Small intestine (tissue), 7 donors: ENCODE measurements at regions not wholly inside any gene's neighbourhood (a gene's known extent, or its start where the extent isn't known, plus 50 kb on each side); places are given as distances from the start of the nearest gene placed in this dataset.

ENCODE experiments used
- DNase-seq, 2 donors: peaks; one replicate each; pipeline versions ENCODE4 v3.0.0 to v3.0.0-alpha.2; 2013
- FAIRE-seq: peaks from 2 replicates; lab custom pipeline; 2012; peaks lifted over from hg19 to GRCh38; lab: Jason Lieb, UNC
- H3K27ac ChIP-seq, 3 donors: one replicate each; pipeline ENCODE4 v1.5.1; 2013; ENCODE audit warnings: low read length in 2 of 3, mild to moderate bottlenecking in 2 of 3, control low read depth in 1 of 3, inconsistent platforms in 1 of 3, low read depth in 1 of 3, moderate library complexity in 1 of 3
- H3K27me3 ChIP-seq, 3 donors: one replicate each; pipeline ENCODE4 v1.6.1; 2013; ENCODE audit warnings: low read length in 3 of 3, inconsistent platforms in 1 of 3; ENCODE audit not compliant: control insufficient read depth in 3 of 3, insufficient read depth in 3 of 3
- H3K36me3 ChIP-seq, 3 donors: one replicate each; pipeline ENCODE4 v1.6.1; 2013; ENCODE audit warnings: low read length in 3 of 3, inconsistent platforms in 1 of 3, low read depth in 1 of 3, mild to moderate bottlenecking in 1 of 3, moderate library complexity in 1 of 3; ENCODE audit not compliant: control insufficient read depth in 3 of 3, insufficient read depth in 2 of 3
- H3K4me1 ChIP-seq, 3 donors: one replicate each; pipeline ENCODE4 v1.6.1; 2013; ENCODE audit warnings: low read length in 2 of 3, inconsistent platforms in 1 of 3, low read depth in 1 of 3, mild to moderate bottlenecking in 1 of 3, moderate library complexity in 1 of 3; ENCODE audit not compliant: control insufficient read depth in 3 of 3, insufficient read depth in 2 of 3
- H3K4me3 ChIP-seq, 3 donors: one replicate each; pipeline ENCODE4 v1.5.1; 2013; ENCODE audit warnings: low read length in 3 of 3, control low read depth in 1 of 3, inconsistent platforms in 1 of 3, low read depth in 1 of 3, mild to moderate bottlenecking in 1 of 3, moderate library complexity in 1 of 3
- H3K9me3 ChIP-seq, 2 donors: one replicate each; pipeline ENCODE4 v1.6.1; 2013; ENCODE audit warnings: low read depth in 1 of 2, low read length in 1 of 2; ENCODE audit not compliant: control insufficient read depth in 2 of 2, insufficient read depth in 1 of 2
- WGBS, 3 donors: extraction: QIAGEN DNeasy Blood & Tissue Kit; methylation state at CpG; one replicate each; pipeline ENCODE4 v1.1.7; 2013; 5-methylcytosine and 5-hydroxymethylcytosine counted together
- donor health status: healthy with polysubstance abuse.
- donor health status: control.
- donor health status: control.
- donor health status: Bipolar disorder and iron deficiency.
- donor health status: healthy.

DNA sequence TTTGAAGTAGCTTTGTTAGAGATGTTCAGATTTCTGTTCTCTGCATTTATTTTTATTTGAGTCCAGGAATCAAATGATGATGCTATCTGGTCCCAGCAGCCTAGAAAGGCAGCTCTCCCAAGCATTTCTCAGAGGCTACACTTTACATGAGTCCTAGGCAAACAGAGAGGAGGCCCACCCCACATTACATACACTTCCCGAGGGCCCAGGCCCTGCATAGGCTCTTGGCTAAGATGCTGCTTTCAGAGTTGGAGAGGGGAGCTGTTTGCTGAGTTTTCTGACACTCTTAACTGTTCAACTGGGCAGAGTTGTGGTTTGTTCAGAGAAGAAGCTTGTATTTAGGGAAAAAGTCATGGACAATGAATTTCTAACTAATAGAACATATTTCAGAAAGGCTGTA, 117.9 kb upstream of the RGMA start:
- Histone ChIP-seq H3K4me3 (no peak overlapping the region), H3K27me3 (no peaks in the 10 kb centered on the region), H3K4me1 (no peaks in the 10 kb centered on the region), H3K36me3 (no peaks in the 10 kb centered on the region), H3K27ac (no peak overlapping the region), H3K9me3 (peaks cover 0 to 3% of the 10 kb centered on the region in 2 donors)
- FAIRE-seq (no peak), DNase-seq (no peak)
- WGBS, 3 donors, result 42 to 57% (median 50%) methylated on average over 1 of the region's 1 CpG

DNA sequence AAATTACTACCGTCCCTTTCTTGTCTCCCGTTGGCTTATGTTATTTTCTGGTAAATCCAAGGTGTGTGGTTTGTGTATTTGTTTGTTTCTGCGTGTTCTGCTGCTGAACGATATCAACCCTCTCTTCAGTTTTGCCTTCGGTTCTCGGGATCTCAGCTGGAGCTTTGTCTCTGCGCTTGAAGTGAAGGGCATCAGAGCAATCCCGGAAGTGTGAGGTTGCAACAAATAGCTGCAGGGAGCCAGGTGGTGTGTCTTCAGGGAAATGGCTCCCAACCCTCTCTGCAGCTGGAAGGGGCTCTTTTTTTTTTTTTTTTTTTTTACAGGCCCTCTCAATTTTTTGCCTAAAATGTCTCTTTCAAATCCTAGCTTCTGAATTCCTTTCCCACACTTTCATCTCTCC, 116.4 kb upstream of the RGMA start:
- Histone ChIP-seq H3K9me3 (peaks cover 0 to 3% of the 10 kb centered on the region in 2 donors), H3K36me3 (no peaks in the 10 kb centered on the region), H3K27me3 (peaks cover 0 to 1% (median 0%) of the 10 kb centered on the region in 3 donors), H3K4me1 (no peaks in the 10 kb centered on the region), H3K27ac (no peak overlapping the region), H3K4me3 (no peak overlapping the region)
- FAIRE-seq (no peak), DNase-seq (no peak)
- 76 to 77% (median 77%) methylated on average over 8 of the region's 8 CpGs for WGBS, 3 donors

DNA sequence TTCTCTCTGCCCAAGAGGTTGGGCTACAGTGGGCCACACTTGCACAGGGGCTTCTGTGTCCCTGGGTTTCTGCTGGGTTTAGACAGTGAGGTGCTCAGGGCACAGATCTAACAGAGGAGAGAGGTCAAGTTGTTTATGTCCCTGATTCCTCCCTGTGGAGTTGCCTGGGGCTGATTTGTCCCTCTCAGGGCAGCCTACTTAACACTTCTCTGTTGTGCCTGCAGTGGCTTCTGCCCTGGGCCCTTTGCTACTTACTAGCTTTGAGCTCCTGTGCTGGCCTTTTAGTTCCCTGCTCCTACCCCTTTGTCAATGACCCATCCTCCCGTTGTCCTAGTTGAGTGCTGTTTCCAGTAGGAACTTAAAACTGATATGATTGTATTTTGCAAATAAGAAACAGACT, 114.0 kb upstream of the RGMA start:
- Histone ChIP-seq H3K27me3 (peaks cover 0 to 2% (median 0%) of the 10 kb centered on the region in 3 donors), H3K27ac (no peak overlapping the region), H3K4me1 (no peaks in the 10 kb centered on the region), H3K4me3 (no peak overlapping the region), H3K9me3 (peaks cover 0 to 3% of the 10 kb centered on the region in 2 donors), H3K36me3 (no peaks in the 10 kb centered on the region)
- FAIRE-seq (no peak), DNase-seq (no peak)
- 17 to 50% (median 39%) methylated on average over 1 of the region's 1 CpG for WGBS, 3 donors

DNA sequence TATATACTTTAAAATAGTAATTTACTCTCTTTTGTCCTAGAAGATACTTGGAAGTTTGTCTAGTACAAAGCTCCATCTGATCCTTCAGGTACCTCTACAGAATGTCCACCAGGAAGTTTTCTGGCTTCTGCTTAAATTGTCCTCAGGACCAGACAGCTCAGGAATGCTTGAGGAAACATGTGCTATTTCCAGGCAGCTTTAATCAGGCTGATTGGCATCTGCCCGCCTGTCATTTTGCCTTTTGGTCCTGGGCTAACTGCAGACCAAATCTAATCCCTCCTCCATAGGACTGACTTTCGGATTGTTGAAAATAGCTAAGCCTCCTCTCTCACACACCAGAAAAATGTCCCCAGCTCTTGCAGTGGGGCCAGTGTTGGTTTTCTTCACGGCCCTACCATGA, 113.4 kb upstream of the RGMA start:
- Histone ChIP-seq H3K4me3 (no peak overlapping the region), H3K9me3 (peaks cover 0 to 3% of the 10 kb centered on the region in 2 donors), H3K27ac (no peak overlapping the region), H3K36me3 (no peaks in the 10 kb centered on the region), H3K4me1 (no peaks in the 10 kb centered on the region), H3K27me3 (peaks cover 0 to 2% (median 0%) of the 10 kb centered on the region in 3 donors)
- FAIRE-seq, result no peak
- DNase-seq, result no peak
- 78 to 85% (median 81%) methylated on average over 3 of the region's 3 CpGs for WGBS, 3 donors

DNA sequence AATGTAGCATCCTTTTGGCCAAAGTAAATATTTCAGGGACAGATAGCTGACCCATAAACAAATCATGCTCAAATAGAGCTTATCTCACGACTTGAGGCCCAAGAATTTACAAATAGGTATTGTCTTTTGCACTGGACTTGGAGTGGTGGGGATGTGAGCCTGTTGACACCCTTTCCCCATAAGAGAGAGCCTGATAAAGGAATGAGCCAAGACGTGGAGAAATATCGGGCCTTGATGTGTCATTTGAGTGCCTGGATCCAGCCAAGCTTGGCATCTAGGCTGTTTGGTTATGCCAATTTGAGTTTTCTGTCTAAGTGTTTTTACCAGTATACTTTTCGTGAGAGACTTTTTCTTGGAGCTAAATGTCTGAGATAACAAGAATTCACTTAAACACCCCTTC, 112.9 kb upstream of the RGMA start:
- no peaks in the 10 kb centered on the region for H3K4me1 ChIP-seq
- no peak overlapping the region for H3K27ac ChIP-seq
- H3K9me3 ChIP-seq, result peaks cover 0 to 5% of the 10 kb centered on the region in 2 donors
- peaks cover 0 to 2% (median 0%) of the 10 kb centered on the region in 3 donors for H3K27me3 ChIP-seq
- H3K4me3 ChIP-seq, result no peak overlapping the region
- 44 to 64% (median 45%) methylated on average over 4 of the region's 4 CpGs for WGBS, 3 donors
- no peaks in the 10 kb centered on the region for H3K36me3 ChIP-seq
- DNase-seq (no peak), FAIRE-seq (no peak)

DNA sequence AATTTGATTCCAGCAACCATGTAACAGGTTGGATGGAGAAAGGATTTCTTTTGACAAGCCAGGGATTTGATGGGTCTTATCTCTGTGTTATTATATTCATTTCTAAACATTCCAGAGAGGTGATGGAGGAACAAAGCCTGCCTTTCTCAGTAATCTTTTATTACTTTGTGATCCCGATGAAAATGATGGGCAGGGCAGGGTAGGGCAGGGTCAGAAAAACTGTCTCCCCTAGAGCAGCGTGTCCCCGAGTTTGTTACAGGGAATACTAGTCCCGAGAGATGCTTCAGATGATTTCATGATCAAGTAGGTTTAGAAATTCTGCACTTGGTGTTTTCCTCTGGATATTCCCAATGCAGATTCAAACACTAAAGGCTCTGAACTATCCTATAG, 111.8 kb upstream of the RGMA start:
- H3K4me3 ChIP-seq, result no peak overlapping the region
- FAIRE-seq, result no peak
- H3K27ac ChIP-seq, result no peak overlapping the region
- no peaks in the 10 kb centered on the region for H3K36me3 ChIP-seq
- no peaks in the 10 kb centered on the region for H3K4me1 ChIP-seq
- peaks cover 0 to 12% of the 10 kb centered on the region in 2 donors for H3K9me3 ChIP-seq
- WGBS, 3 donors, result 36 to 51% (median 39%) methylated on average over 4 of the region's 4 CpGs
- DNase-seq, result no peak
- H3K27me3 ChIP-seq, result peaks cover 0 to 5% (median 2%) of the 10 kb centered on the region in 3 donors

DNA sequence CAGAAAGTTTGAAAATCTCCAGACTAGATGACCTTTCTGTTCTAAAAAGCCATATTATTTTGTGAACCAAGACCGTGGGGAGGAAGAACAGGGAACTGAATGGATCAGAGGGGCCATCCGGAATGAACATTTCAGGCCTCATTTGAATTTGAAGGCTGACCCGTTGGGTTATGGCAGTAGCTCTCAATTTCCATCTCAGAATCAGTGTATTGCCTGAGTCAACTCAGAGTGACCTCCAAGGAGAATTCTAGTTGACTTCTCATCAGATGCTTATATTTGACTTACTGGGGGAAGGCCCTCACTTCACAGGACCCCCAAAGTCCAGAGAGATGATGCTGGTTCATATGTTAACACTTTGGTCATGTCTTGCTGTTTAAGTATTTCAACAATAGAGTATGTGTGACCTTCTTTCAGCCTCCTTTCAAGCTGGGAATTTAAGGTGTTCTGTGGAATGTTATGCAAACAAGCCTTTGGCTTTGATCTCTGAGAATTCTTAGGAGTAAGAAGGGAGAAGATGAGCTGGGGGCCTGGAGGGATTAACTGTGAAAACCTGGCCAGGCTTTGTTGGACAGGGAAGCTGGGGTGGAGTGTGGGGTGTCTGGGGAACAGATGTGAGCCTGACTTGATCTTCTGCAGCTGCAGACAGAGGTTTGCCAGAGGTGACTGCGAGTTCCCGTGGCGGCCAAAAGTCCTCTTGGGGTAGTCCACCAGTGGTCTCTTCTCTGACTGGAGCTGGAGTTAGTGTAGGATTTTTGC, 111.2 kb upstream of the RGMA start:
- FAIRE-seq (no peak), DNase-seq (no peak)
- 52 to 70% (median 53%) methylated on average over 6 of the region's 6 CpGs for WGBS, 3 donors
- no peaks in the 10 kb centered on the region for H3K36me3 ChIP-seq
- H3K27ac ChIP-seq, result no peak overlapping the region
- no peaks in the 10 kb centered on the region for H3K4me1 ChIP-seq
- H3K4me3 ChIP-seq, result no peak overlapping the region
- H3K27me3 ChIP-seq, result peaks cover 0 to 5% (median 2%) of the 10 kb centered on the region in 3 donors
- H3K9me3 ChIP-seq, result peaks cover 0 to 12% of the 10 kb centered on the region in 2 donors

DNA sequence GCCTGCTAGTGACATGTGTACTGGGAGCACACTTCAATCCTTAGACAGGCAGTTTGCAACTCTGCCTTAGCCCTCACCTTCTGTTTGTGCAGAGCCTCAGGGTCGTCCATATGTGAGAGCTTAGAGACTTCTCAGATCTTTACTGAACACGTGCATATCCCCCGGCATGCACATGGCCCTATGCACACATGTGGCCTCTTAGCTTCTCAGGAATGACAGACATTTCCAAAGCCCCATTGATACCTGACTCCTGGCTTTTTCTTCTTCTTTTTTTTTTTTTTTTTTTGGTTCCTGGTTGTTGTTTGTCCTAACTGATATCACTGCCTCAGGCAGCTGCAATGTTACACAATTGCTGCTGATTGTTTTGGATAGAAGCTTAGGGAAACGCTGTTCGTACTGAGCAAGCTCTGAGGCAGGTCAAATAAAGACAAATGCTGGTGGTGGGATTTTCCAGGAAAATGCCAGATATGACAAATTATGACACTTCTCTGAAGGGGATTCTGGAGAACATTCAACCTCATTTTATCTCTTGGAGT, 107.2 kb upstream of the RGMA start:
- Histone ChIP-seq H3K9me3 (peaks cover 0 to 9% of the 10 kb centered on the region in 2 donors), H3K4me1 (no peaks in the 10 kb centered on the region), H3K27me3 (peaks cover 0 to 5% (median 2%) of the 10 kb centered on the region in 3 donors), H3K4me3 (no peak overlapping the region), H3K36me3 (no peaks in the 10 kb centered on the region), H3K27ac (no peak overlapping the region)
- FAIRE-seq (no peak), DNase-seq (no peak)
- WGBS, 3 donors, result 66 to 67% (median 67%) methylated on average over 5 of the region's 5 CpGs
